Endothelial cell of umbilical vein (primary cell): ENCODE measurements at regions not wholly inside any gene's neighbourhood (a gene's known extent, or its start where the extent isn't known, plus 50 kb on each side); places are given as distances from the start of the nearest gene placed in this dataset.

Experiments used
- EZH2 ChIP-seq: IDR thresholded peaks from 2 replicates; pipeline ENCODE4 v1.6.1; 2012; ENCODE audit warnings: borderline replicate concordance, low read depth, mild to moderate bottlenecking, moderate library complexity, low read length, inconsistent platforms; ENCODE audit not compliant: severe bottlenecking
- GATA2 ChIP-seq: IDR thresholded peaks from 2 replicates; pipeline ENCODE4 v1.7.0; 2011; ENCODE audit warnings: low read depth, mild to moderate bottlenecking, moderate library complexity, mixed read lengths, low read length; ENCODE audit not compliant: insufficient read length, insufficient read depth
- POLR2A ChIP-seq: IDR thresholded peaks from 2 replicates; pipeline ENCODE4 v1.6.1; 2012; ENCODE audit warnings: low read depth, mild to moderate bottlenecking, control low read depth, low read length
- POLR2AphosphoS5 ChIP-seq: IDR thresholded peaks from 2 replicates; pipeline ENCODE4 v1.6.1; 2012; ENCODE audit warnings: low read depth, mild to moderate bottlenecking, control low read depth, low read length, moderate library complexity; ENCODE audit not compliant: insufficient read depth
- TF ChIP-seq, protein P1 (sequence below), 2 donors: IDR thresholded peaks; 1 replicate in 1 of 2; 2 replicates in 1 of 2; pipeline ENCODE4 v1.5.1; 2011; ENCODE audit warnings: low read length in 2 of 2, mild to moderate bottlenecking in 2 of 2, moderate library complexity in 2 of 2, control low read depth in 1 of 2, inconsistent platforms in 1 of 2, low read depth in 1 of 2; ENCODE audit not compliant: insufficient read depth in 1 of 2; ENCODE audit errors: extremely low read depth in 1 of 2
- TF ChIP-seq, protein P2 (sequence below): IDR thresholded peaks from 2 replicates; pipeline ENCODE4 v1.6.1; 2011; ENCODE audit not compliant: insufficient read depth, insufficient read length

DNA sequence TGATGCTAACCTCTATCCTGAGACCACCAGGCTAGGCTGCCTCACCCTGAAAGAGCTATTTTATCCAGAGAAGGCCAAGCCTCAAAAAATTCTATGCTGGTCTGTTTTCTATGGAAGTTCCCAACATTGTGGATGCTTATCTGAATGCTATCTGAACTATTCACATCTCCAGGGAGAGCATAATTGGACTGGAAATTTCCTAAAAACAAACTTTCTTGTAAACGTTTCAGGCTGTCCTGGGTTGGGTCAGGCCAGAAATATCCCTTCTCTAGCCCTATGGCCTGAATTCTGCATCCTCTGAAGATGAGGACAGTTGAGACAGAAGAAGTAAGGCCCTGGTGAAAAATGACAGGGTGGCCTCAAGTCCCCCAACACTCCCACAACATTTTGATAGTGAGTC, 706.4 kb upstream of the NR2F2 start:
- TF ChIP-seq EZH2 = no peak
- TF ChIP-seq, protein P1, sequence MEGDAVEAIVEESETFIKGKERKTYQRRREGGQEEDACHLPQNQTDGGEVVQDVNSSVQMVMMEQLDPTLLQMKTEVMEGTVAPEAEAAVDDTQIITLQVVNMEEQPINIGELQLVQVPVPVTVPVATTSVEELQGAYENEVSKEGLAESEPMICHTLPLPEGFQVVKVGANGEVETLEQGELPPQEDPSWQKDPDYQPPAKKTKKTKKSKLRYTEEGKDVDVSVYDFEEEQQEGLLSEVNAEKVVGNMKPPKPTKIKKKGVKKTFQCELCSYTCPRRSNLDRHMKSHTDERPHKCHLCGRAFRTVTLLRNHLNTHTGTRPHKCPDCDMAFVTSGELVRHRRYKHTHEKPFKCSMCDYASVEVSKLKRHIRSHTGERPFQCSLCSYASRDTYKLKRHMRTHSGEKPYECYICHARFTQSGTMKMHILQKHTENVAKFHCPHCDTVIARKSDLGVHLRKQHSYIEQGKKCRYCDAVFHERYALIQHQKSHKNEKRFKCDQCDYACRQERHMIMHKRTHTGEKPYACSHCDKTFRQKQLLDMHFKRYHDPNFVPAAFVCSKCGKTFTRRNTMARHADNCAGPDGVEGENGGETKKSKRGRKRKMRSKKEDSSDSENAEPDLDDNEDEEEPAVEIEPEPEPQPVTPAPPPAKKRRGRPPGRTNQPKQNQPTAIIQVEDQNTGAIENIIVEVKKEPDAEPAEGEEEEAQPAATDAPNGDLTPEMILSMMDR (IDR thresholded peaks at IDR 0.05; ENCODE audit: extremely low read depth in 1 of 2, insufficient read depth in 1 of 2, low read depth in 1 of 2, low read length in 2 of 2) = no peak
- no peak for TF ChIP-seq POLR2AphosphoS5
- no peak for TF ChIP-seq POLR2A
- no peak for TF ChIP-seq GATA2
- TF ChIP-seq, protein P2, sequence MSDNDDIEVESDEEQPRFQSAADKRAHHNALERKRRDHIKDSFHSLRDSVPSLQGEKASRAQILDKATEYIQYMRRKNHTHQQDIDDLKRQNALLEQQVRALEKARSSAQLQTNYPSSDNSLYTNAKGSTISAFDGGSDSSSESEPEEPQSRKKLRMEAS = no peak
